SK-N-SH (cell line): ENCODE measurements at regions not wholly inside any gene's neighbourhood (a gene's known extent, or its start where the extent isn't known, plus 50 kb on each side); places are given as distances from the start of the nearest gene placed in this dataset.

Experiments
- CTCF ChIA-PET: fragments of 300-600, 350-600 bp; formaldehyde crosslinking; extraction: SDS; loops from one replicate; lab custom pipeline; 2021; lab: Yijun Ruan, JAX
- POLR2A ChIA-PET: fragments of 350-600 bp; sonication (Branson Sonifier 250); formaldehyde crosslinking; extraction: SDS; loops from one replicate; lab custom pipeline; 2020; ENCODE audit warnings: antibody characterized with exemption, inconsistent platforms; lab: Yijun Ruan, JAX
- DNase-seq: peaks from one replicate; pipeline ENCODE4 v3.0.0; 2012
- H2AFZ ChIP-seq: fragments of 200-600 bp; sonication (generic); 2 replicates; pipeline ENCODE4 v1.8.1; 2016; ENCODE audit warnings: antibody characterized with exemption, mild to moderate bottlenecking, low read depth
- H3F3A ChIP-seq: fragments of 200-600 bp; sonication (generic); replicated peaks from 2 replicates; pipeline ENCODE3; 2016; ENCODE audit warnings: antibody characterized with exemption, mild to moderate bottlenecking; ENCODE audit not compliant: insufficient read depth
- H3K27ac ChIP-seq, 2 experiments: fragments of 200-500 bp in 1 of 2; fragments of 200-600 bp in 1 of 2; sonication (Bioruptor generic) in 1 of 2; sonication (generic), shearing (Covaris generic) in 1 of 2; 2 replicates each; pipeline versions ENCODE4 v1.5.1 to v1.6.1; 2014 to 2016; ENCODE audit warnings: low read depth in 2 of 2, inconsistent platforms in 1 of 2, low read length in 1 of 2, mild to moderate bottlenecking in 1 of 2, mixed read lengths in 1 of 2
- H3K27me3 ChIP-seq: fragments of 200-600 bp; sonication (generic), shearing (Covaris generic); 2 replicates; pipeline ENCODE4 v1.6.1; 2016; ENCODE audit warnings: mixed run types; ENCODE audit not compliant: insufficient read depth
- H3K36me3 ChIP-seq, 2 experiments: fragments of 200-500 bp in 1 of 2; fragments of 200-600 bp in 1 of 2; sonication (Bioruptor generic) in 1 of 2; sonication (generic) in 1 of 2; replicated peaks in 1 of 2; 2 replicates each; pipeline versions ENCODE3 to v1.5.1; 2014 to 2016; ENCODE audit warnings: low read length in 1 of 2, mild to moderate bottlenecking in 1 of 2; ENCODE audit not compliant: insufficient read depth in 2 of 2, control insufficient read depth in 1 of 2
- H3K4me1 ChIP-seq, 2 experiments: fragments of 200-500 bp in 1 of 2; fragments of 200-600 bp in 1 of 2; sonication (Bioruptor generic) in 1 of 2; sonication (generic), shearing (Covaris generic) in 1 of 2; 2 replicates each; pipeline versions ENCODE4 v1.5.1 to v1.6.1; 2014 to 2016; ENCODE audit warnings: low read depth in 1 of 2, low read length in 1 of 2, mixed run types in 1 of 2; ENCODE audit not compliant: insufficient read depth in 2 of 2, control insufficient read depth in 1 of 2
- H3K4me2 ChIP-seq: fragments of 200-600 bp; sonication (generic), shearing (Covaris generic); 2 replicates; pipeline ENCODE4 v1.6.1; 2017; ENCODE audit warnings: mixed run types
- H3K4me3 ChIP-seq, 2 experiments: fragments of 200-500 bp in 1 of 2; fragments of 200-600 bp in 1 of 2; sonication (Bioruptor generic) in 1 of 2; sonication (generic), shearing (Covaris generic) in 1 of 2; 2 replicates each; pipeline versions ENCODE4 v1.5.1 to v1.8.1; 2014 to 2016; ENCODE audit warnings: low read depth in 2 of 2, inconsistent platforms in 1 of 2, low read length in 1 of 2, mild to moderate bottlenecking in 1 of 2, mixed read lengths in 1 of 2, moderate library complexity in 1 of 2
- H3K79me2 ChIP-seq: fragments of 200-600 bp; sonication (generic); 2 replicates; pipeline ENCODE4 v1.8.1; 2017; ENCODE audit warnings: mild to moderate bottlenecking; ENCODE audit not compliant: insufficient read depth
- H3K9ac ChIP-seq: fragments of 200-600 bp; sonication (generic); 2 replicates; pipeline ENCODE4 v1.6.1; 2017; ENCODE audit warnings: mixed run types
- H3K9me2 ChIP-seq: fragments of 200-600 bp; sonication (generic); 2 replicates; pipeline ENCODE4 v1.6.1; 2017; ENCODE audit warnings: mixed run types
- H3K9me3 ChIP-seq: fragments of 200-600 bp; sonication (generic); 2 replicates; pipeline ENCODE4 v1.6.1; 2017; ENCODE audit warnings: mixed run types, mild to moderate bottlenecking, moderate library complexity
- H4K20me1 ChIP-seq: fragments of 200-600 bp; sonication (generic); 2 replicates; pipeline ENCODE4 v1.6.1; 2017; ENCODE audit warnings: mild to moderate bottlenecking, mixed run types; ENCODE audit not compliant: insufficient read depth
- EZH2phosphoT487 ChIP-seq: fragments of 200-600 bp; sonication (generic); IDR thresholded peaks from 2 replicates; pipeline ENCODE4 v1.6.1; 2017; ENCODE audit warnings: low read depth, mixed run types, mild to moderate bottlenecking, antibody characterized with exemption, moderate library complexity, borderline replicate concordance
- FOXM1 ChIP-seq: IDR thresholded peaks from 2 replicates; pipeline ENCODE4 v1.4.0; 2012; ENCODE audit warnings: low read depth, mild to moderate bottlenecking
- GABPA ChIP-seq: IDR thresholded peaks from 2 replicates; pipeline ENCODE4 v1.4.0; 2012; ENCODE audit warnings: low read depth, mild to moderate bottlenecking
- JUND ChIP-seq: IDR thresholded peaks from 2 replicates; pipeline ENCODE4 v1.4.0; 2012
- SIN3A ChIP-seq: IDR thresholded peaks from 2 replicates; pipeline ENCODE4 v1.6.1; 2012; ENCODE audit warnings: low read depth, mild to moderate bottlenecking, low read length, moderate library complexity, borderline replicate concordance
- TCF12 ChIP-seq: IDR thresholded peaks from 2 replicates; pipeline ENCODE4 v1.4.0; 2012
- YY1 ChIP-seq: IDR thresholded peaks from 2 replicates; pipeline ENCODE4 v1.4.0; 2012; ENCODE audit warnings: low read depth, mild to moderate bottlenecking
- WGBS: methylation state at CpG from one replicate; pipeline ENCODE4 v1.1.6; 2017; ENCODE audit warnings: low lambda C conversion rate; 5-methylcytosine and 5-hydroxymethylcytosine counted together
- TF ChIP-seq, protein P1 (sequence below): fragments of 150-350 bp; IDR thresholded peaks from 2 replicates; pipeline ENCODE4 v1.6.1; 2017; ENCODE audit warnings: antibody characterized with exemption, low read length, low read depth, borderline replicate concordance
- TF ChIP-seq, protein P2 (sequence below): IDR thresholded peaks from 2 replicates; pipeline ENCODE4 v1.4.0; 2012; ENCODE audit warnings: low read depth, borderline replicate concordance
- TF ChIP-seq, protein P3 (sequence below): IDR thresholded peaks from 2 replicates; pipeline ENCODE4 v1.6.1; 2012; ENCODE audit warnings: mild to moderate bottlenecking, low read depth, low read length, moderate library complexity
- TF ChIP-seq, protein P4 (sequence below): IDR thresholded peaks from 2 replicates; pipeline ENCODE4; 2012

DNA sequence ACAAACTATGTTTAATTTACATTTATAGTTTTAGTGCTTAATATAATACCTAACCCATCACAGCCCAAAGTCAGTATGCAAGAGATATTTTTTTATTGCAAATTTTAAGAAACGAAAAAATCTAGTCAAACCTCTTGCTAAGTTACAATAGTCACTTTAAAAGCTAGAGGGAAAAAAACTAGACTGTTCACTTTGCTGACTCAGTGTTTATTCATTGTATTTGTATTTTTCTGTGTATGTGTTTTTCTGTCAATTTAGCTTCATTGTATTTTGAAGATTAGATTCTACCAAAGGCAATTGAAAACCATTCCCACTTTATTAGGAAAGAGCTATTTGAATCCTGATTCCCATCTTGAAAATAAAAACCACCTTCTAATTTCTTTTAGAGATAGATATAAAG, 891.5 kb downstream of the SLC16A7 start:
- no peaks in the 10 kb centered on the region for H3K27me3 ChIP-seq
- POLR2A ChIA-PET, result no interaction called here
- CTCF ChIA-PET, result interaction anchor here (1.2 kb wide), 1 partner anchor 8 kb away, joined by 3 read pairs; no protein-coding TSS in a partner anchor

DNA sequence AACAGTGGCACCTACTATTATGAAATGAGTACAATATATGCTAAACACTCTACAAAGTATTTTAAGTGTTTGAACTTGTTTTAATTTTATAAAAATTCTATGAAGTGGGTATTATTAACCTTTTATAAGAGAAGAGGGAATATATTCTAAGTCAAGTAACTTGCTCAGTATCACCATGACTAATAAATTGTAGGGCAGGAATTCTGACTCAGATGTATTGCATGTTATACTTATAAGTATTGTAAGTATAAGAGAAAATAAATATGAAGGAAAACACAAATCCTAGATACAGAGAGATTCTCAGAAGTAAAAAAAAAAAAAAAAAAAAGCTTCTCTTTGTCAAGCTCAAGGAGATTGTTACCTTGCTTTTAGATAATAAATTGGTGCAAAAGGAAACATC, 893.2 kb downstream of the SLC16A7 start:
- no peaks in the 10 kb centered on the region for H3K27me3 ChIP-seq
- H2AFZ ChIP-seq, result no peak overlapping the region
- no peaks in the 10 kb centered on the region for H3K79me2 ChIP-seq
- H3K27ac ChIP-seq, result no peak overlapping the region
- no peaks in the 10 kb centered on the region for H4K20me1 ChIP-seq
- no peaks in the 10 kb centered on the region for H3F3A ChIP-seq
- TF ChIP-seq, protein P1, sequence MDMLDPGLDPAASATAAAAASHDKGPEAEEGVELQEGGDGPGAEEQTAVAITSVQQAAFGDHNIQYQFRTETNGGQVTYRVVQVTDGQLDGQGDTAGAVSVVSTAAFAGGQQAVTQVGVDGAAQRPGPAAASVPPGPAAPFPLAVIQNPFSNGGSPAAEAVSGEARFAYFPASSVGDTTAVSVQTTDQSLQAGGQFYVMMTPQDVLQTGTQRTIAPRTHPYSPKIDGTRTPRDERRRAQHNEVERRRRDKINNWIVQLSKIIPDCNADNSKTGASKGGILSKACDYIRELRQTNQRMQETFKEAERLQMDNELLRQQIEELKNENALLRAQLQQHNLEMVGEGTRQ, result no peak
- no peaks in the 10 kb centered on the region for H3K36me3 ChIP-seq
- no peaks in the 10 kb centered on the region for H3K4me1 ChIP-seq
- CTCF ChIA-PET, result interaction anchor here (0.9 kb wide), 1 partner anchor 22 kb away, joined by 3 read pairs; no protein-coding TSS in a partner anchor
- POLR2A ChIA-PET, result no interaction called here
- no peak overlapping the region for H3K4me3 ChIP-seq
- no peak for DNase-seq
- H3K9me2 ChIP-seq, result no peaks in the 10 kb centered on the region
- no peak overlapping the region for H3K4me2 ChIP-seq
- H3K9me3 ChIP-seq, result no peaks in the 10 kb centered on the region
- no peak overlapping the region for H3K9ac ChIP-seq

More for the DNA sequence above, 891.5 kb downstream of the SLC16A7 start:
- Histone ChIP-seq H2AFZ (no peak overlapping the region), H3K9ac (no peak overlapping the region), H3K79me2 (no peaks in the 10 kb centered on the region), H3K4me2 (no peak overlapping the region)
- DNase-seq, result no peak
- TF ChIP-seq FOXM1 (no peak), TCF12 (no peak), YY1 (no peak), SIN3A (no peak), JUND (no peak), EZH2phosphoT487 (no peak), GABPA (no peak)
- TF ChIP-seq, protein P2, sequence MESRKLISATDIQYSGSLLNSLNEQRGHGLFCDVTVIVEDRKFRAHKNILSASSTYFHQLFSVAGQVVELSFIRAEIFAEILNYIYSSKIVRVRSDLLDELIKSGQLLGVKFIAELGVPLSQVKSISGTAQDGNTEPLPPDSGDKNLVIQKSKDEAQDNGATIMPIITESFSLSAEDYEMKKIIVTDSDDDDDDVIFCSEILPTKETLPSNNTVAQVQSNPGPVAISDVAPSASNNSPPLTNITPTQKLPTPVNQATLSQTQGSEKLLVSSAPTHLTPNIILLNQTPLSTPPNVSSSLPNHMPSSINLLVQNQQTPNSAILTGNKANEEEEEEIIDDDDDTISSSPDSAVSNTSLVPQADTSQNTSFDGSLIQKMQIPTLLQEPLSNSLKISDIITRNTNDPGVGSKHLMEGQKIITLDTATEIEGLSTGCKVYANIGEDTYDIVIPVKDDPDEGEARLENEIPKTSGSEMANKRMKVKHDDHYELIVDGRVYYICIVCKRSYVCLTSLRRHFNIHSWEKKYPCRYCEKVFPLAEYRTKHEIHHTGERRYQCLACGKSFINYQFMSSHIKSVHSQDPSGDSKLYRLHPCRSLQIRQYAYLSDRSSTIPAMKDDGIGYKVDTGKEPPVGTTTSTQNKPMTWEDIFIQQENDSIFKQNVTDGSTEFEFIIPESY, result no peak
- TF ChIP-seq, protein P3, sequence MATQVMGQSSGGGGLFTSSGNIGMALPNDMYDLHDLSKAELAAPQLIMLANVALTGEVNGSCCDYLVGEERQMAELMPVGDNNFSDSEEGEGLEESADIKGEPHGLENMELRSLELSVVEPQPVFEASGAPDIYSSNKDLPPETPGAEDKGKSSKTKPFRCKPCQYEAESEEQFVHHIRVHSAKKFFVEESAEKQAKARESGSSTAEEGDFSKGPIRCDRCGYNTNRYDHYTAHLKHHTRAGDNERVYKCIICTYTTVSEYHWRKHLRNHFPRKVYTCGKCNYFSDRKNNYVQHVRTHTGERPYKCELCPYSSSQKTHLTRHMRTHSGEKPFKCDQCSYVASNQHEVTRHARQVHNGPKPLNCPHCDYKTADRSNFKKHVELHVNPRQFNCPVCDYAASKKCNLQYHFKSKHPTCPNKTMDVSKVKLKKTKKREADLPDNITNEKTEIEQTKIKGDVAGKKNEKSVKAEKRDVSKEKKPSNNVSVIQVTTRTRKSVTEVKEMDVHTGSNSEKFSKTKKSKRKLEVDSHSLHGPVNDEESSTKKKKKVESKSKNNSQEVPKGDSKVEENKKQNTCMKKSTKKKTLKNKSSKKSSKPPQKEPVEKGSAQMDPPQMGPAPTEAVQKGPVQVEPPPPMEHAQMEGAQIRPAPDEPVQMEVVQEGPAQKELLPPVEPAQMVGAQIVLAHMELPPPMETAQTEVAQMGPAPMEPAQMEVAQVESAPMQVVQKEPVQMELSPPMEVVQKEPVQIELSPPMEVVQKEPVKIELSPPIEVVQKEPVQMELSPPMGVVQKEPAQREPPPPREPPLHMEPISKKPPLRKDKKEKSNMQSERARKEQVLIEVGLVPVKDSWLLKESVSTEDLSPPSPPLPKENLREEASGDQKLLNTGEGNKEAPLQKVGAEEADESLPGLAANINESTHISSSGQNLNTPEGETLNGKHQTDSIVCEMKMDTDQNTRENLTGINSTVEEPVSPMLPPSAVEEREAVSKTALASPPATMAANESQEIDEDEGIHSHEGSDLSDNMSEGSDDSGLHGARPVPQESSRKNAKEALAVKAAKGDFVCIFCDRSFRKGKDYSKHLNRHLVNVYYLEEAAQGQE, result no peak
- TF ChIP-seq, protein P4, sequence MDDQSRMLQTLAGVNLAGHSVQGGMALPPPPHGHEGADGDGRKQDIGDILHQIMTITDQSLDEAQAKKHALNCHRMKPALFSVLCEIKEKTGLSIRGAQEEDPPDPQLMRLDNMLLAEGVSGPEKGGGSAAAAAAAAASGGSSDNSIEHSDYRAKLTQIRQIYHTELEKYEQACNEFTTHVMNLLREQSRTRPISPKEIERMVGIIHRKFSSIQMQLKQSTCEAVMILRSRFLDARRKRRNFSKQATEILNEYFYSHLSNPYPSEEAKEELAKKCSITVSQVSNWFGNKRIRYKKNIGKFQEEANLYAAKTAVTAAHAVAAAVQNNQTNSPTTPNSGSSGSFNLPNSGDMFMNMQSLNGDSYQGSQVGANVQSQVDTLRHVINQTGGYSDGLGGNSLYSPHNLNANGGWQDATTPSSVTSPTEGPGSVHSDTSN, result no peak
- TF ChIP-seq, all 33 proteins: peak for 0
- WGBS, result 0% methylated on average over 1 of the region's 1 CpG
- H3K9me2 ChIP-seq, result no peaks in the 10 kb centered on the region
- no peaks in the 10 kb centered on the region for H3K4me1 ChIP-seq
- no peaks in the 10 kb centered on the region for H4K20me1 ChIP-seq
- H3K36me3 ChIP-seq, result no peaks in the 10 kb centered on the region
- no peak overlapping the region for H3K27ac ChIP-seq
- H3K4me3 ChIP-seq, result no peak overlapping the region
- no peaks in the 10 kb centered on the region for H3K9me3 ChIP-seq
- H3F3A ChIP-seq, result no peaks in the 10 kb centered on the region
